Prostate gland (tissue), 2 donors: ENCODE measurements at regions not wholly inside any gene's neighbourhood (a gene's known extent, or its start where the extent isn't known, plus 50 kb on each side); places are given as distances from the start of the nearest gene placed in this dataset.

Experiments
- DNase-seq: peaks from one replicate; pipeline ENCODE4 v3.0.0-alpha.2; 2019; ENCODE audit warnings: low spot score
- H3K27ac ChIP-seq, 2 donors: fragments of 200-600 bp; sonication (generic); 2 replicates each; pipeline ENCODE4 v1.5.1; 2017 to 2019
- H3K27me3 ChIP-seq: fragments of 200-600 bp; sonication (generic); replicated peaks from 2 replicates; pipeline ENCODE4 v1.5.1; 2019; ENCODE audit not compliant: insufficient read depth
- H3K36me3 ChIP-seq, 2 donors: fragments of 200-600 bp; sonication (generic); 1 replicate in 1 of 2; 2 replicates in 1 of 2; pipeline versions ENCODE4 v1.5.1 to v1.8.1; 2017 to 2019
- H3K4me1 ChIP-seq: fragments of 200-600 bp; sonication (generic); replicated peaks from 2 replicates; pipeline ENCODE4 v1.5.1; 2019
- H3K4me3 ChIP-seq, 2 donors: fragments of 200-600 bp; sonication (generic); 2 replicates each; pipeline ENCODE4 v1.5.1; 2017 to 2019
- H3K9me3 ChIP-seq: fragments of 200-600 bp; sonication (generic); 2 replicates; pipeline ENCODE4 v1.5.1; 2017
- POLR2A ChIP-seq: fragments of 450-650 bp; IDR thresholded peaks from one replicate; pipeline ENCODE4 v1.6.1; 2016; ENCODE audit warnings: antibody characterized with exemption, mild to moderate bottlenecking
- POLR2AphosphoS5 ChIP-seq: sonication (generic); formaldehyde crosslinking; IDR thresholded peaks from one replicate; pipeline ENCODE4 v1.6.1; 2017; ENCODE audit warnings: antibody characterized with exemption
- WGBS: methylation state at CpG from one replicate; pipeline ENCODE4 v1.1.5; 2018; 5-methylcytosine and 5-hydroxymethylcytosine counted together
- intact Hi-C: fragments of 100-400 bp; cut with DNase I; formaldehyde crosslinking; loops from one replicate; pipeline ENCODE4 v1.14.2; 2022
- TF ChIP-seq, protein P1 (sequence below), 4 experiments: fragments of 200-600 bp in 2 of 4; fragments of 450-650 bp in 2 of 4; sonication (generic) in 2 of 4; IDR thresholded peaks; 1 replicate in 3 of 4; 2 replicates in 1 of 4; pipeline ENCODE4 v1.5.1; 2016 to 2019; ENCODE audit warnings: antibody characterized with exemption in 4 of 4, mild to moderate bottlenecking in 2 of 4, moderate library complexity in 2 of 4

DNA sequence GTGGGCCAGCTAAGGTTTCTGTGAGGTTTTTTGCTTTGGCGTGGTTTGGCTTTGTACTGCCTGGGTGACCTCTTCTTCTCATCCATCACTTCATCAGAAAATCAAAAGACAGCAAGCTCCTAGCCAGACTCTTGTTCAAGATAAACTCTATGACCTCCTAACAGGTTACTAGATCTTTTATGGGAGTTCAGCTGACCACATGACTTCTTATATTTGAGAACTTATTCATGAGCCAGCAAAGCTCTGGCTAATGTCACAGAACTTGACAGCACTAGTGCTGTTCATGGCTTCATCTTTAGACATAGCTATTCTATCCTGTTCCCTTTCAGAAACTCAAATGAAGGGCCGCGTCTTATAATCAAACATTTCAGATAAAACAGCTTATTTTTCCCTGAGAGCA lies 527.1 kb upstream of the GOLIM4 start:
- H3K9me3 ChIP-seq, result no peaks in the 10 kb centered on the region
- 86% methylated on average over 3 of the region's 3 CpGs for WGBS
- DNase-seq, result no peak
- no peaks in the 10 kb centered on the region for H3K4me1 ChIP-seq
- no peak overlapping the region for H3K4me3 ChIP-seq
- intact Hi-C loops, result no loop called here
- TF ChIP-seq POLR2AphosphoS5 (no peak), POLR2A (no peak)
- TF ChIP-seq, protein P1, sequence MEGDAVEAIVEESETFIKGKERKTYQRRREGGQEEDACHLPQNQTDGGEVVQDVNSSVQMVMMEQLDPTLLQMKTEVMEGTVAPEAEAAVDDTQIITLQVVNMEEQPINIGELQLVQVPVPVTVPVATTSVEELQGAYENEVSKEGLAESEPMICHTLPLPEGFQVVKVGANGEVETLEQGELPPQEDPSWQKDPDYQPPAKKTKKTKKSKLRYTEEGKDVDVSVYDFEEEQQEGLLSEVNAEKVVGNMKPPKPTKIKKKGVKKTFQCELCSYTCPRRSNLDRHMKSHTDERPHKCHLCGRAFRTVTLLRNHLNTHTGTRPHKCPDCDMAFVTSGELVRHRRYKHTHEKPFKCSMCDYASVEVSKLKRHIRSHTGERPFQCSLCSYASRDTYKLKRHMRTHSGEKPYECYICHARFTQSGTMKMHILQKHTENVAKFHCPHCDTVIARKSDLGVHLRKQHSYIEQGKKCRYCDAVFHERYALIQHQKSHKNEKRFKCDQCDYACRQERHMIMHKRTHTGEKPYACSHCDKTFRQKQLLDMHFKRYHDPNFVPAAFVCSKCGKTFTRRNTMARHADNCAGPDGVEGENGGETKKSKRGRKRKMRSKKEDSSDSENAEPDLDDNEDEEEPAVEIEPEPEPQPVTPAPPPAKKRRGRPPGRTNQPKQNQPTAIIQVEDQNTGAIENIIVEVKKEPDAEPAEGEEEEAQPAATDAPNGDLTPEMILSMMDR (IDR thresholded peaks at IDR 0.05), result no peak
- no peaks in the 10 kb centered on the region for H3K36me3 ChIP-seq
- H3K27ac ChIP-seq, result no peak overlapping the region
- no peaks in the 10 kb centered on the region for H3K27me3 ChIP-seq

DNA sequence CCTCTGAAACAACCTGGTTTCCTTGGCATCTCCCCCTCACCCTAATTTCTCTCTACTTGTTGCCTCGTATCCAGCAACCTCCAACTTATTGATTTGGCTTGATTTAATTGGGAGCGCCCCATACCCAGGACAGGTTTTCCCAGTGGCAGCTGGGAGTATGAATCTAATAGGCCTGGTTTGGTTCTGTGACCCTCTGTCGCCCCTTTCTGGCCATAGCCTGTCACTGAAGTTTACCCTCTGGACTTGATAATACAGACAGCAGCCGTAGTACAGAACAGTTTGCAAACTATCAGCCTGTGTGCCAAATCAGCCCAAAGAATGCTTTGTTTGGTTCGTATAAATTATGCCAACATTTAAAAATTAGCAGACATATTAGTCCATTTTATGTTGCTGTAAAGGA lies 525.1 kb upstream of the GOLIM4 start:
- H3K27ac ChIP-seq, result no peak overlapping the region
- no peaks in the 10 kb centered on the region for H3K36me3 ChIP-seq
- H3K4me3 ChIP-seq, result no peak overlapping the region
- H3K27me3 ChIP-seq, result no peaks in the 10 kb centered on the region
- DNase-seq, result no peak
- TF ChIP-seq POLR2A (no peak), POLR2AphosphoS5 (no peak)
- TF ChIP-seq, protein P1 (IDR thresholded peaks at IDR 0.05), result no peak
- 69% methylated on average over 5 of the region's 5 CpGs for WGBS
- no peaks in the 10 kb centered on the region for H3K9me3 ChIP-seq
- intact Hi-C loops, result no loop called here
- H3K4me1 ChIP-seq, result no peaks in the 10 kb centered on the region

DNA sequence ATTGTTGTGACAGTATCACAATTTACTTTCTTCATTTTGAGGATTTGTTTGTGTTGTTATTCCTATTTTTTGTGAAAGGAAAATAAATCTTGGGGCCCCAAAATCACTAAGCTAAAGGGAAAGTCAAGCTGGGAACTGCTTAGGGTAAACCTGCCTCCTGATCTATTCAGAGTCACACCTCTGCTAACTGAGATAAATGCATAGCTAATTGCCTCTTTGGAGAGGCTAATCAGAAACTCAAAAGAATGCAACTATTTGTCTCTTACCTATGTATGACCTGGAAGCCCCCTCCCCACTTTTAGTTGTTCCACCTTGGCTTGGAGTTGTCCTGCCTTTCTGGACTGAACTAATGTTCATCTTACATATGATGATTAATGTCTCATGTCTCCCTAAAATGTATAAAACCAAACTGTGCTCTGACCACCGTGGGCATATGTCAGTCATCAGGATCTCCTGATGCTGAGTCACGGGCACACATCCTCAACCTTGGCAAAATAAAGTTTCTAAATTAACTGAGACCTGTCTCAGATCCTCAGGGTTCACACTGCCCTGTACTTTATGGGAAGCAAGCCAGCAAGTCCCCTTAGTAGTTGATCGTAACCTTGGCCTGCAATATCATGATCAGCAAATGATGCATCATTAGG lies 523.2 kb upstream of the GOLIM4 start:
- Histone ChIP-seq H3K27ac (no peak overlapping the region), H3K9me3 (no peaks in the 10 kb centered on the region), H3K4me1 (no peaks in the 10 kb centered on the region), H3K27me3 (no peaks in the 10 kb centered on the region), H3K4me3 (no peak overlapping the region), H3K36me3 (no peaks in the 10 kb centered on the region)
- DNase-seq, result no peak
- intact Hi-C loops, result no loop called here
- TF ChIP-seq POLR2AphosphoS5 (no peak), POLR2A (no peak)
- TF ChIP-seq, protein P1 (IDR thresholded peaks at IDR 0.05), result no peak
- WGBS, result 87% methylated on average over 3 of the region's 3 CpGs

DNA sequence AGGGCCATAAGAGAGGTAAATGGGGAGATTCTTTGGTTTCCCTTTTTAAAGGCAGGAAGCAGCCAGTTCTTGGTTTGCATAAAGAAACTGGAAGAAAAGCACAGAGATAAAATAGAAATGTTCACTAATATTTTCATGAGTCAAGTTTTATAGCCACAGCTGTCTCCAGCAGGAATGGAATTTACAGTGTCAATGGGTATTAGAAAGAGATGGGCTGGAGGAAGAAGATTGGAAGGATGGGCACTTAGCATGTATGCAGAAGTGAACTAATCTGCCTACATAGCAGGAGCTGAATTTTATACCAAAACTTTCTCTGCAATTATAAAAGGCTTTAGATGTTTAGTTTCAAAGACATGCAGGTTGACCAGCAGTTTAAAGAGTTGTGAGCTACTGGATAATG lies 521.9 kb upstream of the GOLIM4 start:
- Histone ChIP-seq H3K4me1 (no peaks in the 10 kb centered on the region), H3K4me3 (no peak overlapping the region), H3K27ac (no peak overlapping the region), H3K9me3 (no peaks in the 10 kb centered on the region), H3K36me3 (no peaks in the 10 kb centered on the region), H3K27me3 (no peaks in the 10 kb centered on the region)
- DNase-seq, result no peak
- intact Hi-C loops, result no loop called here
- TF ChIP-seq, protein P1 (IDR thresholded peaks at IDR 0.05), result no peak
- TF ChIP-seq POLR2AphosphoS5, result no peak
- no peak for TF ChIP-seq POLR2A

DNA sequence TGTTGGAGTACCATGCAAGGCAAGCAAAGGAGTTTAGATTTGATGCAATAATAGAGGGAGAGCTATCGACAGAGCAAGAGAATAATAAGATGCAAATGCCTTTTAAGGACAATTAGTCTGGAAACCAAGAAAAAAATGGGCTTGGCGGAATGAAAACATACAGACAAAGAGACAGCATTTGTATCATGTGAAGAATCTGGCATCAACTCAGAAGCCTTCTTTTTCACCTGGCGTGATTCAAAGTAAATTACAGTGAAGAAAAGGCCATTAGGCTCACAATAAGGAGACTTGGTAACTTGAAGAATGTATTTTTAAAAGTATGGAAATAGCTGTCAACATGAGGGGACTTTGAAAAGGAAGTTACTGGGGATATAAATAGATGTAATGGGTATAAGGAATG lies 521.2 kb upstream of the GOLIM4 start:
- TF ChIP-seq, protein P1 (IDR thresholded peaks at IDR 0.05), result no peak
- TF ChIP-seq POLR2AphosphoS5 (no peak), POLR2A (no peak)
- H3K4me1 ChIP-seq, result no peaks in the 10 kb centered on the region
- H3K4me3 ChIP-seq, result no peak overlapping the region
- H3K27me3 ChIP-seq, result no peaks in the 10 kb centered on the region
- WGBS, result 56% methylated on average over 3 of the region's 3 CpGs
- no peak overlapping the region for H3K27ac ChIP-seq
- no peaks in the 10 kb centered on the region for H3K36me3 ChIP-seq
- DNase-seq, result no peak
- intact Hi-C loops, result no loop called here
- no peaks in the 10 kb centered on the region for H3K9me3 ChIP-seq
